GM04503 (cell line): ENCODE measurements at regions not wholly inside any gene's neighbourhood (a gene's known extent, or its start where the extent isn't known, plus 50 kb on each side); places are given as distances from the start of the nearest gene placed in this dataset.

Experiments
- DNase-seq: peaks from one replicate; pipeline ENCODE4 v3.0.0-alpha.2; 2012; ENCODE audit warnings: low read depth

DNA sequence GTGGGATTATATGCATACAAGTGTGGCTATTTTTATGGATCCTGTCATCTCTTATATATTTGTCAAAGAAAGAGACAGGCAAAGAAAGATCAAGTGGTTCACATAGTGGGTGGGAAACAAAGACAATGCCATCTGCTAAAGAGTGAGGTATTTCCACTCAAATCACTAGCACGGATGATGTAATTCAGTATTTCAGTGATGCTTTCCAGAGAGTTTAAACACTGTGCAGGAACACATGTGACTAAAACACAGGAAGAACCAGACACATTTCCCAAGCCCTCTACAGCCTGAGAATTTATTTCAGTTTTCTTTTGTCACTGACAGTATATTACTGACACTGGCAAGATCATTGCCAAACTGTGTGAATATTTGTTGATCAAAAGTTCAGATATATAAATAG, 885.7 kb upstream of the CELF2 start:
- no peak for DNase-seq

DNA sequence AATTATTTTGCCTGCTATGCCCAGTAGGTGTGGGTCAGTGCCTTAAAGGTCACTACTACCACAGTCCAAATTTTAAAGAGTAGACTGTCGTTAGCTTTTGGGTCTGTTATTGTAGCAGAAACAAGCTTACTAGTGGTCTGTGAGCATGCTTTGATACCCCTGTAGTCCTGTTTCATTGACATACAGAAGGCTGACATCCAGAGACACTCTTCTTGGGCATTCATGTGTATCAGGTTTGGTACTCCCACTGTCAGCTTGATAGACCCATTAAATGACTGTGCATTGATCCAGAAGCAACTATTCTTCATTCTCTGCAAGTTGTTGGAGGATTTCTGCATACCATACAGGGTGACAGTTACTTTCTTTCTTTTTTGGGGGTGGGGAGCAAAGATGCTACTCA, 884.4 kb upstream of the CELF2 start:
- no peak for DNase-seq

DNA sequence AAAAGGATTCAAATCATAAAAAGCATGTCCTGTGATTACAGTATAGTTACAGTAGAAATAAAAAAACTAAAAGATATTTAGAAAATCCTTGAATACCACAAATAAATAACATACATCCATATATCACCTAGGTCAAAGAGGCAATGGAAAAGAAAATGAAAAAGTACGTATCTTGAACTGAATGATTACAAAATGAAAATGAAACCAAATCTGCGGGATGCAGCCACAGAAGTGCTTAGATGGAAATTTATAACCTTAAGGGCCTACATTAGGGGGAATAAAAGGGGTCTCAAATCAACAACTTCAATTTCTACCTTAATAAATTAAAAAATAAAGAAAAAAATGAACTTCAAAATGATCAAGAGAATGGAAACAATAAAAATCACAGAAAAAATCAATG, 879.0 kb upstream of the CELF2 start:
- DNase-seq = no peak

DNA sequence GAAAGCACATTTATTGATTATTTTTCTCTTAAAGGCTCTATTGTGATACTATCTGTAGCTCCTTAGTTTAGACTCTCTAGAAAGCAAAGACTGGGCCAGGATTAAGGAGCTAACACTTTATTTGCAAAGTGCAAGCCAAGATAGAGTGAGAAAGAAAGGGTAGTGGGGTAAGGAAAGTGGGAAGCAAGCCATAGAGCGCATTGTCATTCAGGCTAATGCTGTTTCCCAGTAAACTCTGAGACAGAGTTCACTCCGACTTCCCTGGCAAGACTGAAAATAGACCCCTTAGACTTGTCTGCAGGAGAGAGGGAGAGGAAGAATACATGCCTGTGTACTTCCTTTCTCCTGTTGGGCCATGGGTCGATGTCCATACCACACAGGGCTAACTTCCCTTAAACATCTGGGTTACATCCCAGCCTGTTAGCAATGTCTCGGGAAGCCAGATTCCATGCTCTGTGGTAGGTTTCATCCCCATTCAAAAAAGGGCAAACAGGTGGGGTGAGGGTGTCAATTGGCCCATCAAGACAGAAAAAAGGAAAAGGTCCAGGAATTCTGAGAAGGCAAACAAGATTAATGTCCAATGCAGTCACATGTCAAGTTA, 875.8 kb upstream of the CELF2 start:
- no peak for DNase-seq

DNA sequence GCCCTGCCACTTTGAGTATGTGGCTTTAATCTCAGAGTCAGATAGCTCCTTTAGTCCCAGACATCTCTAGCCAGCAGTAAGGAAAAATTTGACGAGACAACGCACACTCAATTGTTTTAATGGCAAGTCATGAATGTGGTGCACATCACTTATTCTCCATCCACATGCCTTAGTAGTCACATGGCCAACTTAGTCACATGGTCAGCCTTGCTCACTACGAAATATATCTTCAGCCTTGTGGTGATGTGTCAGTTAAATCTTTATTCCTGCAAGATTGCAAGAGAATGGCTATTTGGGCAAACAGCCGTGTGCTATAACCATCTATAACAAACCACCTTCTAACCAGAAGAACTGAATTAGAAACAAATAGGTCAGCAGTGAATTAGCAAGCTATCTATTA, 871.1 kb upstream of the CELF2 start:
- no peak for DNase-seq

DNA sequence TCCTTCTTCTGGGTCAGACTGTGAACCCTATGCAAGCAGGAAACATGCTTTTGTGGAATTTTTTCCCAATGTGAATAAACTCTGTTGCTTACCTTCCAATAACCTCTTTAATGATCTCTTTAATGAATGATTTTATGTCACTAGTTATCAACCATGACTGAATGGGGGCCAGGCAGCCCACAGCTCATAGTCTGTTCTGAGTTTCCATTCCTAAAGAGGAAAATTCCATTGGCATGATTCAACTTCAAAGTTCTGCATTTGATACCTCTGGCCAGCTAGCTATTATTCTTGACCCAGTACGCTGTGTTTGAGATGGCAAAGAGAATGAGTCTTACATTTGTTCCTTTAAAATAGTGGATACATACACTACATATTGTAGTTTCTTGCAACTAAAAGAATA, 867.8 kb upstream of the CELF2 start:
- DNase-seq = no peak

DNA sequence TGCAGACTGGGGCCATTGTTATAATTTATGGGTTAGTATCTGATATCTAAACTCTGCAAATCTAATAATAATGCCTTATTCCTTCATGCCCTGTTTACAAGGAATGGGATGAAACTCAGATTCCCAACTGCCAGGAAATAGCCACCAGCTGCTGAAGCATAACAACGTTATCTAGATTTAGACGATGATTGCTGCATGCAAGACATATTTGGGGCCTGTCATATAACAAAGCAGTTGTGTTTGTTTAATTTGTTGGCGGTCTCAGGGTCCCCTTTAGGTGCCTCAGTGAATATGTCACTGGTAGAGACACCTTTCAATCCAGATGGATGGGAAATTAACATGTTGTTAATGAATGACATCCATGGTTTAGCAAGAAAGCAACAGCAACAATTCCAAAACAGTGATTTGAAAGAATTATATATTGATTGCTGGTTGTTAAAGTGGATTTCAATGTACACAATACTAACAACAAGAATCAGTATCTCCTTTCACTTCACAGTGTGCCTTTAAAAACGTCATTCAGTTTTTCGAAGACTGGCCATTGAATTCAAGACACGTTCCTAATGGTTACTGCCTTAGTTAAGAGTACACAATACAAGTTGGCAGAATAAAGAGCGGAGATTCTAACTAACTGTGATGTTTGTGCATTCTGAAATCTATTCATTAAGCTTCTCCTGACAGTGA, 860.6 kb upstream of the CELF2 start:
- no peak for DNase-seq

DNA sequence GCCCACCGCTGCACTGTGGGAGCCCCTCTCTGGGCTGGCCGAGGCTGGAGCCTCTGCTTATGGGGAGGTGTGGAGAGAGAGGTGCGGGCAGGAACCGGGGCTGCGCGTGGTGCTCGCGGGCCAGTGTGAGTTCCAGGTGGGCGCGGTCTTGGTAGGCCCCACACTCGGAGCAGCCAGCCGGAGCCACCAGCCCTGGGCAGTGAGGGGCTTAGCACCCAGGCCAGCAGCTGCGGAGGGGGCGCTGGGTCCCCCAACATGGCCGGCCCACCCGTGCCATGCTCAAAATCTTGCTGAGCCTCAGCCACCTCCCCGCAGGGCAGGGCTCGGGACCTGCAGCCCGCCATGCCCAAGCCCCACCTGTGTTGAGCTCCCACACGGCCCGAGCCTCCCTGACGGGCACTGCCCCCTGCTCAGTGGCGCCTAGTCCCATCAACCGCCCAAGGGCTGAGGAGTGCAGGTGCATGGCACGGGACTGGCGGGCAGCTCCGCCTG, 856.8 kb upstream of the CELF2 start:
- no peak for DNase-seq

DNA sequence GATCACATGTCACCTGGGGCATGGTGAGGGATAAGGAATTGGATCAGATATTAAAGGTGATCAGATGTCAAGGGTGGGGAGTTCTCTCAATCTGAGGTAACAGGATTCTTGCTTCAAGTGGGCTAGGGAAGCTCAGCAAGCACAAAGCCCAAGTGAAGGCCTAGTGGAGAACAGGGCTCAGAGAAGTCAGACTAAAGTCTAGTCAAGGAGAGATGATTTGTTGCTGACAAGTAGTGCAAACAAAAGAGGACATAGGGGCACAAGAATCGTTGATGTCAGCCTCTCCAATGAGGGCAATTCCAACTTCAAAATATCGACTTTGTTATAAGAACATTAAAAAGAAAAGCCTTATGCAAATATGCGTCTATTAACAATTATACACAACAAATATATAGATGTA, 852.8 kb upstream of the CELF2 start:
- DNase-seq = no peak

DNA sequence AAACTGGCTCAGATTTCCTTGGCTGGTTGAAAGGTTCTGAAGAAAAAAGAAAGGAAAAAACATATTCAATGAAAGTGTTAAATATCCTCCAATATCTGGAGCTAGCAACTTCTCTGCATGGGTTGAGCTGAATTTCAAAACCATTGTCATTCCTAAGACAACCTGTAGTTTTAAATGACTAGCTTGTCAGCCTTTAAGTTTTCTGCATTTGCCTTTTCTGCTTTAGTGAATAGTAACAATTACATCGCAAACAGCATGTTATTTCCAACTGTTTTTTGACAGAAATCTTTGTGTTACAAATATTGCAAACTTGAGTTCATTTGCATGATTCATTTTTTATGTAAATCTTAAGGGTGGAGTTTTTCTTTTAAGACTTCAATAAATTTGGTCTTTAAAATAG, 852.3 kb upstream of the CELF2 start:
- no peak for DNase-seq

DNA sequence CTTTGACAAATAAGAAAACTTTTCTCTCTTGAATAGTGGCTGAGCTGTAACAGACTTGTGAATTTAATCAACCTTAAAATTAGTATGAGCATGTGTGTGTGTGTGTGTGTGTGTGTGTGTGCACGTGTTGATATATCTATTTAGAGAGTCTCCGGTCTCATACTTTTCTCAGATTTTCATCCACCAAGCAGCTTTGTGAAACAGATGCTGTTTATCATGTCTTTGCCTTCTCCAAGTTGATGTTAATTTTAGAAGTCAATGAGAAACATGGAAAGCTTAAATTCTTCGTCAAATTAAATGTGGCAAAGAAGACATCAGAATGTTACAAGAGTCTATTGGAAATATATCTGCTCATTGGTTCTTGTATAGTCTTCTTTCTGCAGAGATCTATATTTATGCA, 839.2 kb upstream of the CELF2 start:
- DNase-seq = no peak

DNA sequence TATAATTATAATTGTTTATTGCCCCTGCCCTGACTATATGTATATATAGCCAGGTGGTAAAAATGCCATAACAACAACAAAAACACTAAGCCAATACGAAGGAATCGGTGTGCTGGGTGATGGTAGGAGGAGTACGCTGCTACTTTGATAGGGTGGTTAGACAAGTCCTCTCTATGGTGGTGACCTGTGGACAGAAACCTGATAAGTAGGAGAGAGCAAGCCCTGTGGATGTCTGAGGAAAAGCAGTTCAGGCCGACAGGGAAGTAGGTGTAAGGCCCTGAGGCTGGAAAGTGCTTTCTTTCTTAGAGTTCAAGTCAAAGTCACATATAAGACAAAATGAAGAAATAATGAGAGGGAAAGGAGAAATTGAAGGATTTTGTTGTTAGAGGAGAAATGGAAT, 823.8 kb upstream of the CELF2 start:
- no peak for DNase-seq

DNA sequence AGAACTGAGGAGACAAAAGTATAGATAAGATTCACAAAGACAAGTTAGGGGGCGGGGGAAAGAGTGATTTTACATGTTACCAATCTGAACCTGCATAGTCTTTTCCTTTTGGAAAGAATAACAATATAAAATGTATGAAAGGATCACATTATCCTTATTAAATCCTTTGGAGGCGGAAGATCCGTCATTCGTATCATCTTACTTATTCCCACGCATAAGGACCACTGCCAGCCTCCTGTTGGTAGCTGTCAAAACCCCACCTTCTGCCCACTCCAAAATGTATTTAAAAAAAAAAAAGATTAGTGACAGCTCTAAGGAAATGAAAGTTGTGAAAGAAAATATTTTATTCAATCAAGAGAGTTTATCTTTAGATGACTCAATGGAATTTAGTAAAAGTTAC, 821.0 kb upstream of the CELF2 start:
- DNase-seq = no peak

DNA sequence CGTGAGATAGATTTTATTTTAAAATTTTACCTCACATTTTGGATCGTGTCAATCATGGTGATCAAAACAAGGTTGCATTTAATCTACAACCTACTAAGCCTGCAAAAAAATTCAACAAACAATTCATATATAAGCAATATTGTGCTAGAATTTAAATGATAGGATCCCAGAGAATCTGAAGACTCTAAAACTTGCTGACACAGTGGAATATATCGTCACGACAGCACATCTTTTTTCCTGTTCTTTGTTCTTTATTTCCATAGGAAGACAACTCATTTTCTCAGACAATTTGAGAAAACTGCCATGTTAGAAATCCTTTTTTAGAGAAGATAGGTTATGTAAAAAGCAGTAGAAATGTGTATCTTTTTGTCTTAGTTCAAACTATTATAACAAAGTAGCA, 820.2 kb upstream of the CELF2 start:
- DNase-seq = no peak

DNA sequence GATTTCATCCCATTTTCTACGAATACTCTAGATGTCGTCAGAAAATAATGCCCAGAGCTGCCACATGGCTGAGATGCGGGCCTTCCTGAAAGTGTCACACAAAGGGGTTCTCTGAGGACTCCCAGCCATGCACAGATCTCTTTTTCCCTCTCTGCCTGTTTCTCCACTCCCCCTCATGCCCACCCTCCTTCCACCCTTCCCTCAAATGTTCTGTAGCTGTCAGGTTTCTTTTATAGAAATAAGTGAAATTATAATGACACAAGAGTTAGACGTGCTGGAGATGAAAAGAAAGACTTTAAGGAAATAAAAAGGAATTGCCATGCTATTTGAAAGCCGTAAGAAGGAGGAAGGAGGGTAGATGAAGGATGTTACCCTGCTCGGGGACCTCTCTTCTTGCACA, 819.3 kb upstream of the CELF2 start:
- DNase-seq = no peak

DNA sequence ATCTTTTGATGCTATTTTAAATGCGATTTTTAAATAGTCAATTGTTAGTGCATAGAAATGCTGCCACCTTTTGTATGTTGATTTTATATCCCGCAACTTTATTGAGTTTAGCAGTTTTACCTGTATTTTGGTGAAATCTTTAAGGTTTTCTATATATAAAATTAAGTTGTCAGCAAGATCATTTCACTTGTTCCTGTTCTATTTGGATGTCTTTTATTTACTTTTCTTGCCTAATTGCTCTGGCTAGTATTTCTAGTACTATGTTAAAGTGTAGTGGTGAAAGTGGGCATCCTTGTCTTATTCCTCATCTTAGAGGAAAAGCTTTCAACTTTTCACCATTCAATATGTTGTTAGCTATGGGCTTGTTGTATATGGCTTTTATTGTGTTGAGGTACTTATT, 813.3 kb upstream of the CELF2 start:
- DNase-seq = no peak

DNA sequence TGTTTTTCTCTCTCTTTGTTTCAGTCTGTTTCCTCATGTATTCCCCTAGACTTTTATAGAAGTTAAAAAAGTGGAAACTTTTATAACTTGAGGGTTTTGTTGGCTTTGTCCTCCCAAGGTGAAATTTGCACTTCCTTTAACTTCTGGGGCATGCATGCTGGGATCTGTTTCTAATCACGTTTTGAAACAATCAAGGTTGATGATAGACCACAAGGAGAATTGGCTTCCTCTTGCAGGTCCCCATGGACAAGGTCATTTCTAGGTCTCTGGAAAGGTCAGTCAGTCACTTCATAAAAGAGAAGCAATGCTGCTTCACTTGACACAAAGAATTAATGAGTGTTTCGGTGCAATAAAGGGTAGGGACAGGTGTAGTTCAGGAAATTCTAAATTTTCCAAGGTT, 811.8 kb upstream of the CELF2 start:
- no peak for DNase-seq

DNA sequence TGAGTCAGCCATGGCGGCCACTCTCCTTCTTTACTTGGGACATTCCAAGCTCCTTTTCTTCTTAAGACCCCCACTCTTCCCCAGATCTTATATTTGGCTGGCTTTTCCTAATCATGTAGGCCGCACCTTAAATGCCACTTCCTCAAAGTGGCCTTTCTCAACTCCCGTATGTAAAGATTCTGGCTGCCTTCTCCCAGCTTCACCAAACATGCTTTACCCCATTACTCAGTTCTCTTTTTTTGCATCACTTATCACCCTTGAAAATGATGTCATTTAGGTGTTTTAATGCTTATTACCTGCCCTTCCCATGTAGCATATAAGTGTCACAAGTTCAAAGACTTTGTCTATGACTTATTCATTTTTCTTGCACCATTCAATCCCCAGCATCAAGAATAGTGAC, 810.1 kb upstream of the CELF2 start:
- DNase-seq = no peak

DNA sequence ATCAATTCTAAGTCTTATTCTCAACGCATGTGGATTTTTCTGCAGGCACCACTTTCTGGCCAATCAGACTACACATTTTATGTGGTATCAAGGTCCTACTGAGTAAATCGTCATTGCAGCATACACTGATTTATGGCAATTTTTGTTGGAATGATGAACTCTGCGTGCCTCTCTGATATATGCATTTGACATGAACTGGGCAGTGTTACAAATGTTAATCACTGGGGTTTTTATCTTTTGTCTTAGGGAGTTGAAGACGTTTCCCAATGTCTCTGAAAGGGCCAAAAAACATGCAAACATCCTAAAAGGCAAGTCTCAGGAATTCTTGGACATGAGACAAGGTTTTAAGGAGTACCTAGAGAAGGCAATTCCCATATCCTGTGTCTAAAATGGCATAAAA, 809.5 kb upstream of the CELF2 start:
- no peak for DNase-seq

DNA sequence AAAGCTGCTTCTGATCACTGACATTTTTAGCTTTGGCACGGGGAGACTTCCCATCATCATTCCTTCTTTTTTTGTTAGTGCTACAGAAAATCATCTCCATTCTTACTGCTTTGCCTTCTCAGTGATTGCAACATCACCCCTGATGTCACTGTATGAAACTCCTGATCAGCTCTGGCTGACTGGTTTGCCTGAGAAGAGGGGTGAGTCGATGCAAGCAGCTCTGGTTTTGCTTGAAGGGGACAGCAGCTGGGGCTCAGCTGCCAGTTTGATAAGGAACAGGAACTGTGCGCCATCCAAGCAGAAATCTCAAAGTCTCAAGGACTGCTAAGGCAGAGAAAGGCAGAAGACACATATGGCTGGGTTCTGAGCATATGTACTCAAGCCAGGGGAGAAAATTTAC, 808.5 kb upstream of the CELF2 start:
- DNase-seq = no peak

DNA sequence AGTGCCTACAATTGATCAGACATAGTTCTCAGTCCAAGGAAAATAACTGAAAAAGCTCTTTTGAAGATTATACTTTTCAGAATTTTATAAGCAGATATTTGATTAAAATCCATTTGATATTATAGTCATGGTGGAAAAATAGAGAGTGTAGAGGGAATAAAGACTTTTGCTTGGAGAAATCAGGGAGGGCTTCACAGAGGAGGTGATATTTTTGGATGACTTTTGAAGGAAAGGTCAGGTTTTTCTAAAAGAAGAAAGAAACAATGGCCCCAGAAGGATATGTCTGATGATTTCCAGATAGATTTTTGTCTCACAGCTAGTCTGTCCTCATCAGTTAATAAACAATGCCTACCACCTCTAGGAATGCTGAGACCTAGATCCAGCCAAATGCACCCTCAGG, 806.3 kb upstream of the CELF2 start:
- no peak for DNase-seq

DNA sequence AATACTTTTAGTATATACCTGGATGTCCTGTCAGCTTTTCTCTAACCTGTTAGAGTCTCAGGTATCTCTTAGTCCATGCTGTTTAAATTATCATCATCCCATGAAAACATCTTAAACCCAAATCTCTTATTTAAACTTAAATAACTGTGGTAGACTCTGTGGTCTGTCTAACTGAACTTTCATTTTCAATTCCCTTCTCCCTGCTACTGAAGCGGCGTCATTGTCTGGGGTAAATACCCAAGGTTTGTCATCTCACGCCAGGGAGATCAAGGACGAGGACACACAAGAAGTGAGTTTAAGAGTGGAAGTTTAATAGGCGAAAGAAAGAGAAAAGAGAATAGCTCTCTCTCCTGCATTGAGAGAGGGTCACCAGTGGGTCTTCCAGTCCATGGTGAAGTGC, 804.4 kb upstream of the CELF2 start:
- no peak for DNase-seq

DNA sequence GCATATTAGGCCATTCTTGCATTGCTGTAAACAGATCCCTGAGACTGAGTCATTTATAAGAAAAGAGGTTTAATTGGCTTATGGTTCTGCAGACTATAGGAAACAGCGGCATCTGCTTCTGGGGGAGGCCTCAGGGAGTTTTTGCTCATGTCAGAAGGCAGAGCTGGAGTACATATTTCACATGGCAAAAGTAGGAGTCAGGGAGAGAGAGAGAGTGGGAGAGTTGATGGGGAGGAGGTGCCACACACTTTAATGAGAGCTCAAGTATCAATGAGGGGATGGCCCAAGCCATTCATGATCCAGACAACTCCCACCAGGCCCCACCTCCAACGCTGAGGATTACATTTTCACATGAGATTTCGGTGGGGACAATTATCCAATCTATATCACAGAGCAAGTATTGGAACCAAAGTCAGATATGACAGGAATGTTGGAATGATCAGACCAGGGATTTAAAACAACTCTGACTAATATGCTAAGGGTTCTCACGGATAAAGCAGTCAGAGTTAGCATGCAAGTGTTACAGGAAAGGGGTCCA, 795.3 kb upstream of the CELF2 start:
- no peak for DNase-seq

DNA sequence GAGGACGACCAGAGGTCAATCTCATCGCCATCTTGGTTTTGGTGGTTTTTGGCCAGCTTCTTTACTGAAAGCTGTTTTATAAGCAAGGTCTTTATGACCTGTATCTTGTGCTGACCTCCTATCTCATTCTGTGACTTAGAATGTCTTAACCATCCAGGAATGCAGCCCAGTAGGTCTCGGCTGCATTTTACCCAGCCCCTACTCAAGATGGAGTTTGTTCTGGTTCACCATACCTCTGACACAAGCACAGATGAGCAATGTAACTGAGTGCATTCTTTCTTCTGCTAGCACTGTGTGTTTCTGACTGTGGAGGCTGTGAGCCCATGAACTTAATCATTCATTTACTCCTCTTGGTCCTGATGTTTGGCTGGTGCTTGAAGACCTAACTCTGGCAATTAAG, 794.5 kb upstream of the CELF2 start:
- DNase-seq = no peak
